Activated naive CD4-positive, alpha-beta T cell treated with anti-CD3 and anti-CD28 coated beads, Interleukin-2, amount 50 U/mL, for 72 hours (primary cell): ENCODE measurements at regions not wholly inside any gene's neighbourhood (a gene's known extent, or its start where the extent isn't known, plus 50 kb on each side); places are given as distances from the start of the nearest gene placed in this dataset.
A peak's percentile ranks its signal among the peaks of the same experiment; 100 is the strongest.
"Not testable (repeated sequence)": the region's sequence is repeated elsewhere in the genome, so short reads cannot be mapped to it uniquely, and the experiment has no call there.

Experiments
- ATAC-seq, 2 donors: fragments of 150-1000 bp; cut with Tn5 transposase; 2 replicates each; pipeline ENCODE4 v1.10.0; 2021; ENCODE audit warnings: mild to moderate bottlenecking in 2 of 2, moderate library complexity in 2 of 2
- DNase-seq, 2 donors: peaks; one replicate each; pipeline ENCODE4 v3.0.0; 2021 to 2022; ENCODE audit warnings: low spot score in 2 of 2
- H3K27ac Mint-ChIP-seq, 2 donors: one replicate each; pipeline ENCODE4 v1.8.0; 2022; ENCODE audit warnings: mild to moderate bottlenecking in 2 of 2, mixed read lengths in 2 of 2
- H3K36me3 Mint-ChIP-seq, 2 donors: one replicate each; pipeline ENCODE4 v1.8.0; 2022; ENCODE audit warnings: mixed read lengths in 2 of 2
- H3K9me3 Mint-ChIP-seq, 2 donors: one replicate each; pipeline ENCODE4 v1.8.0; 2022; ENCODE audit warnings: mixed read lengths in 2 of 2

- not testable (repeated sequence) for DNase-seq, H3K27ac Mint-ChIP-seq, ATAC-seq
- Mint-ChIP-seq H3K36me3 (peaks cover 21 to 23% of the 10 kb centered on the region in 2 donors), H3K9me3 (peaks cover 7 to 23% of the 10 kb centered on the region in 2 donors)
Measured at GRCh38 chr12:46988122-46988521, 91.3 kb upstream of the PCED1B start.

GRCh38 chr12:46990211-46990610 lies 89.2 kb upstream of the PCED1B start:
- ATAC-seq = no peak
- H3K27ac Mint-ChIP-seq = no peak overlapping the region
- no peak for DNase-seq
- peaks cover 21 to 23% of the 10 kb centered on the region in 2 donors for H3K36me3 Mint-ChIP-seq
- peaks cover 7 to 23% of the 10 kb centered on the region in 2 donors for H3K9me3 Mint-ChIP-seq

DNA sequence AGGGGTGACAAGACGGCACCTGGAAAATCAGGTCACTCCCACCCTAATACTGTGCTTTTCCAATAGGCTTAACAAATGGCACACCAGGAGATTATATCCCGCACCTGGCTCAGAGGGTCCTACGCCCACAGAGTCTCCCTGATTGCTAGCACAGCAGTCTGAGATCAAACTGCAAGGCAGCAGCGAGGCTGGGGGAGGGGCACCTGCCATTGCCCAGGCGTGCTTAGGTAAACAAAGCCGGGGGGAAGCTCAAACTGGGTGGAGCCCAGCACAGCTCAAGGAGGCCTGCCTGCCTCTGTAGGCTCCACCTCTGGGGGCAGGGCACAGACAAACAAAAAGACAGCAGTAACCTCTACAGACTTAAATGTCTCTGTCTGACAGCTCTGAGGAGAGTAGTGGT lies 87.4 kb upstream of the PCED1B start:
- H3K36me3 Mint-ChIP-seq = peaks cover 21 to 23% of the 10 kb centered on the region in 2 donors
- H3K9me3 Mint-ChIP-seq = peaks cover 7 to 23% of the 10 kb centered on the region in 2 donors
- not testable (repeated sequence) for H3K27ac Mint-ChIP-seq, DNase-seq, ATAC-seq

DNA sequence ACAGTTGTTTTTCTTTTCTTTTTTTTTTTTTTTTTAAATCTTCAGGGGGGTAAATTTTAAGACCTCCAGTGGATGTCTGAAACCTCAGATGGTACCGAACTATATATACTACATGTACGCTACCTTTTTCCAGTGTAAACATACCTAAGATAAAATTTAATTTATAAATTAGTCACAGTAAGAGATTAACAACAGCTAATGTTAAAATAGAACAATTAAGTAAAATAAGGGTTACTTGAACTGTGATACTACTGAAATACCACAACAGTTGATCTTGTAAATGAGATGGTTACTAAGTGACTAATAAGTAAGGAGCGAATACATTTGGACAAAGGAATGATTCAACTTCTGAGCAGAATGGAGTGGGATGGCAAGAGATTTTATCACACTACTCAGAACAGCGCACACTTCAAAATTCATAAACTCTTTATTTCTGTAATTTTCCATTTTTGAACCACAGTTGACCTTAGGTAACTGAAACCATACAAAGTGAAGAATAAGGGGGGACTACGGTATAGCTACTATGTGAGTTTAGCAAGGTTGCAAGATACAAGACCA lies 80.5 kb upstream of the PCED1B start:
- ATAC-seq = no peak
- H3K27ac Mint-ChIP-seq = no peak overlapping the region

DNA sequence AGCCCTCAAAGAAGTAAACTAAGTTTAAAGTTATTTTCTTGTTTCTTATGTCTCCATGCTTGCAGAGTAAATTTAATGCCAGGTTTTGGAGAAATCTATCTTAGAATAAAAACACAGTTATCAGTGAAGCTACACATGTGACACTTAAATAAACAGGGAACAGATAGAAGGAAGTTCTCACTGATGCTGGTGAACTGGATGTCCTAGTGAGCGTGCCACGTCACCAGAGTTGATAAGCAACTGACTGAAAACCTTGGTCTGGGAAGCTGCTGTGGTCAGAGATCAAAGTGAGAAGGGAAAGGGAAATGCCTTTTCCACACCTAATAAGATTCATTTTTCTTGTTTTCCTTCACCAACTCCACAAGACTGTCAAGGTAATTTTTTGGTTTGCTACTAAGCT lies 74.8 kb upstream of the PCED1B start:
- Mint-ChIP-seq H3K36me3 (peaks cover 0 to 4% of the 10 kb centered on the region in 2 donors), H3K9me3 (no peaks in the 10 kb centered on the region), H3K27ac (peak overlapping the region in 1 of 2 donors; percentile 40)
- DNase-seq = no peak
- no peak for ATAC-seq

More for the DNA sequence above, 80.5 kb upstream of the PCED1B start:
- Mint-ChIP-seq H3K9me3 (no peaks in the 10 kb centered on the region), H3K36me3 (no peaks in the 10 kb centered on the region)
- DNase-seq = no peak

DNA sequence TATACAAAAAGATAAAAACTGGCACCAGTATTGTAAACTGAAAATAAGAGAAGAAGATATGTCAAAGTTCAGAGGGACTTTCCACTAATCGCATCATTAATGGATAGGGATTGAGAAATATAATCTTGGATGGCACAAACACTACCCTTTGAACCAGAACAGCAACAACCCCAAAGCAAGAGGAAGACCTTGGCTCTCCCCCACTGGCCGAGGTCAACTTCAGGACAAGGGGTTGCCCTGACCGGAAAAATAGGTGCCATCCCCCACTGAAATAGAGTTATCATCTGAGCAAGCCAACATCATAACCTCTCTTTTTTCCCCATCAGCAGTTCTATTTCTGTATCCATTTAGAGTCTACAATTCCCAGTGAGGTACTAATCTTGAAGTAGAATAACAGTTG lies 72.4 kb upstream of the PCED1B start:
- DNase-seq = no peak
- no peak for ATAC-seq
- Mint-ChIP-seq H3K9me3 (no peaks in the 10 kb centered on the region), H3K36me3 (peaks cover 0 to 4% of the 10 kb centered on the region in 2 donors), H3K27ac (no peak overlapping the region)

GRCh38 chr12:47012552-47012951 lies 66.9 kb upstream of the PCED1B start:
- no peak for DNase-seq
- no peaks in the 10 kb centered on the region for H3K9me3 Mint-ChIP-seq
- peaks cover 0 to 4% of the 10 kb centered on the region in 2 donors for H3K36me3 Mint-ChIP-seq
- no peak overlapping the region for H3K27ac Mint-ChIP-seq
- ATAC-seq = no peak

GRCh38 chr12:47014474-47014873 lies 64.9 kb upstream of the PCED1B start:
- Mint-ChIP-seq H3K36me3 (no peaks in the 10 kb centered on the region), H3K27ac (no peak overlapping the region), H3K9me3 (no peaks in the 10 kb centered on the region)
- no peak for DNase-seq
- no peak for ATAC-seq

- DNase-seq = no peak
- no peaks in the 10 kb centered on the region for H3K9me3 Mint-ChIP-seq
- ATAC-seq = no peak
- no peaks in the 10 kb centered on the region for H3K36me3 Mint-ChIP-seq
- H3K27ac Mint-ChIP-seq = no peak overlapping the region
Measured at GRCh38 chr12:47015381-47015780, 64.0 kb upstream of the PCED1B start.

DNA sequence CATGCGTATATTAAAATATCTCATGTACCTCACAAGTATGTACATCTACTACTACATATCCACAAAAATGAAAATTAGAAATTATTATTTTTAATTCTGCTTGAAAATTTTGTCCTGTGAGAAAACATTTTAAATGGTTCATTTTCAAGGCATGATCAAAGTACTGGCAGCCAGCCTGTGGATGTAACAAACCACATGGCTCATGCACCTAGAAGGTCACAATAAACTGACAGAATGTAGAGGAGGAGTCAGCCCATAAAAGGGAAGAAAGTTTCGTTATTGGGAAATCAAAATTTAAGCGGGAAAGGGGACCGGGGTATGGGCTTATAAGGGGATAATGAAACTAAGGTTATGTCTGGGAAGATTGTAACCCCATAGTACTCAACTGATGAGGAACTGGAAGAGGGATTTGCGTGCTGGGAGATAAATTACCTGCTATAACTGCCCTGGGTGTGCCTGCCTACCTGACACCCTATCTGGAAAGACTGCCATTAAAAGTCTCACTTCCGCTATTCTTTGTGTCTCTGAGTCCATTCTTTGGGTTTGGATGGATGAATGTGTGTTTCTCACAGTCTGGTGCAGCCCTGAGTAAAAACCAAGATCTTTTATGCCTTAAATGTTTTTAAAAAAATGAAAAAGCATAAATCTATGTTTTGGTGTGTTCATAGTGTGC lies 62.2 kb upstream of the PCED1B start:
- no peak overlapping the region for H3K27ac Mint-ChIP-seq
- no peaks in the 10 kb centered on the region for H3K9me3 Mint-ChIP-seq
- ATAC-seq (no peak), DNase-seq (no peak)
- H3K36me3 Mint-ChIP-seq = no peaks in the 10 kb centered on the region

DNA sequence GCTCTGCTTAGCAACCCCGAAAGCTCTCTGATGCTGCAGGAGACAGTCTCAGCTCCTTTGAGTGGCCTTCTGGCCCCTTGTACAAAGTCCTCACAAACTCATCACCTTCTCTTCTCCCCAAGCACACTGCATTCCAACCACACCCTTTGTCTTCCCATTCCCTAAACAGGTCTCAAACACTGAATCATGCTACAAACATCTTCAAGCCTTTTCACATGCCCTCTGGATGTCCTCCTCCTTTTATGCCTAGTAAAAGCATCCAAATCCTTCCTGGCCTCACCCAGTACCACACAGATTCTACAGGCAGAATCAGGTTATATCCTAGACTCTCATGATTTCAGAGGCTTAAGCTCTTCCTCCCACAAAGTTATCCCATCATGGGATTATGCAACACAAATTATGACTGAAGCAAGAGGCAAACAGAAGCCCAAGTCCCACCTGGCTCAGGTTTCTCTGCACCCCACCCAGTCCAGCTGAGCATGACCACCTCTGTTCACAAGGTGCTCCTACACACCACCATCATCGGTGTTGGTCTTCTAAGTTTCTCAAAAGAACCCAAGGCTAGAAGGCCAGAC lies 61.4 kb upstream of the PCED1B start:
- Mint-ChIP-seq H3K9me3 (no peaks in the 10 kb centered on the region), H3K36me3 (no peaks in the 10 kb centered on the region), H3K27ac (no peak overlapping the region)
- DNase-seq (no peak), ATAC-seq (no peak)

DNA sequence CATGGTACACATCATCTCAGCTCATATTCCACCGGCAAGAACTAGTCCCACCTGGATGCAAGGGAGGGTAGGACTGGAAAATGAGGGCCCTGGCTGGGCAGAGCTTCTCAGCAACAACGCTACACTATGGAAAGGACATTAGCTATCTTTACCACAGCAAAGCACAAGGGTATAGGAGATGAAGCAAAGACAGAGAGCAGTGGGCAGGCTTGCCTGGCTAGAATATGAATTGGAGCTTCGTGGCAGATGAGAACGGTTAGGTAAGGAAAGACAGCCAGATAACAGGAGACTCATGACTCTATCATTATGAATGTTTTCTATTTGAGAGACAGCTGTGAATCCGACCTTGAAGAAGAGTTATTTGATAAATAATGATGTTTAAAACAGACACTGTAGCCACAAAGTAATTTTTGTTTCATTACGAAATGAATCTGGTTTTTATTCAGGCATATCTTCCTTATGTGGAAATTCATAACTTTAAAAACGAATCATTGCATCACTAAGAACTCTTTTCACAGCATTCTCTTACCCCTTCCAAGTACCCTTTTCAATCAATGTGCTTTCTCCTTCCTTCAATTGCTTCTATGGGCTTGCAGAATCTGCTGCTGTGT lies 59.1 kb upstream of the PCED1B start:
- ATAC-seq (no peak), DNase-seq (no peak)
- no peak overlapping the region for H3K27ac Mint-ChIP-seq
- H3K9me3 Mint-ChIP-seq = no peaks in the 10 kb centered on the region
- no peaks in the 10 kb centered on the region for H3K36me3 Mint-ChIP-seq

DNA sequence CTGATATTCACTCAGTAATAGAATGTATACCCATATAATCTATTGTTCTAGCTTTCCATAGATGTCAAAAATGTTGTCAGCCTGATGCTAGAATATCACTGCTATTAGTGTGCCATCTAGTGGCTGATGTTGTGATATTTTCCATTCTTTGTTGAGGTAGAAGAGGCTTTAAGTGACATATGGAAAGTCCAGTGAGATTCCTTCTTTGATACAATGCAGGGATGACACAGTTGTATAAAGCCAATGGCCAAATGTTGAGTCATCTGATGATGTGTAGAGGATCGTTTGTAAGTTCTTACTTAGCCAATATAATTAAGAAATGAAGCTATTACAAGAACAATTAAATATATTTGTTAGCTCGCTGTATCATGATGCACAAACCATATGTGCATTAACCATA lies 58.1 kb upstream of the PCED1B start:
- ATAC-seq (peak; percentile 67 to 83), DNase-seq (peak in 1 of 2 donors; percentile 36)
- Mint-ChIP-seq H3K27ac (no peak overlapping the region), H3K36me3 (no peaks in the 10 kb centered on the region), H3K9me3 (no peaks in the 10 kb centered on the region)

- ATAC-seq = peak in 1 of 2 donors; percentile 52
- Mint-ChIP-seq H3K9me3 (no peaks in the 10 kb centered on the region), H3K27ac (no peak overlapping the region), H3K36me3 (no peaks in the 10 kb centered on the region)
- DNase-seq = no peak
Measured at GRCh38 chr12:47022296-47022695, 57.1 kb upstream of the PCED1B start.

DNA sequence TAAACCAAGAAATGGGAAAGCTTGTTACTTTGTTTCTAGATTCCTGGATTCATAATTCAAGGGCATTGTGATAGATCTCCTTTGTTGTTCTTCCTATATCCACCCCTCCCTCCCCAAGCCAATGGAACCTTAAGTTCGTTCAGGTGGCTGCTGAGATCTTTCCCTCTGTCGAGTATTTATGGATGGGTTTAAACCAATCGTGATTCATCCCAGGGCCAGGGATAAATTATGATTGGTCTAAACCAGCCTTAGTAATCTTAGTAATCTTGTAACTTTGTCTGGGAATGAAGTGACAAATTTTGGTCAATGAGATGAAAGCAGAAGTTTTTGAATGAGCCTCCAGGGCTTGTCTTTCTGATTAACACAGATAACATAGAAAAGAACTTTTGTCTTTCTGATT lies 56.1 kb upstream of the PCED1B start:
- H3K36me3 Mint-ChIP-seq = no peaks in the 10 kb centered on the region
- DNase-seq (no peak), ATAC-seq (no peak)
- H3K27ac Mint-ChIP-seq = no peak overlapping the region
- no peaks in the 10 kb centered on the region for H3K9me3 Mint-ChIP-seq

- Mint-ChIP-seq H3K36me3 (no peaks in the 10 kb centered on the region), H3K27ac (no peak overlapping the region), H3K9me3 (no peaks in the 10 kb centered on the region)
- no peak for ATAC-seq
- no peak for DNase-seq
Measured at GRCh38 chr12:47023953-47024352, 55.5 kb upstream of the PCED1B start.

- ATAC-seq (no peak), DNase-seq (no peak)
- Mint-ChIP-seq H3K9me3 (no peaks in the 10 kb centered on the region), H3K27ac (no peak overlapping the region), H3K36me3 (no peaks in the 10 kb centered on the region)
Measured at GRCh38 chr12:47024463-47024862, 55.0 kb upstream of the PCED1B start.
